ENCODE measurements at regions not wholly inside any gene's neighbourhood (a gene's known extent, or its start where the extent isn't known, plus 50 kb on each side); places are given as distances from the start of the nearest gene placed in this dataset.
A peak's percentile ranks its signal among the peaks of the same experiment; 100 is the strongest.

- H3K27ac ChIP-seq (ENCODE audit: insufficient read length, low read depth, low read length): no peak overlapping the region
- no peak overlapping the region for H3K9ac ChIP-seq (ENCODE audit: extremely low read depth, insufficient read length, low read length)
- no peak overlapping the region for H2AFZ ChIP-seq (ENCODE audit: low read length)
- H3K18ac ChIP-seq (ENCODE audit: insufficient read length, low read depth, low read length): no peak overlapping the region
- no peaks in the 10 kb centered on the region for H3K9me3 ChIP-seq (ENCODE audit: control insufficient read depth, low read depth, low read length)
- Mint-ChIP-seq H3K4me1 (peaks cover 9 to 12% of the 10 kb centered on the region in 2 experiments), H3K36me3 (ENCODE audit: insufficient read depth in 1 of 3, low read depth in 3 of 3) (peaks cover 6 to 12% (median 9%) of the 10 kb centered on the region in 3 experiments), H3K4me3 (no peak overlapping the region), H3K9me3 (peaks cover 16% of the 10 kb centered on the region in 2 experiments), H3K27me3 (ENCODE audit: low read depth) (peaks cover 2% of the 10 kb centered on the region), H3K27ac (peak overlapping the region in 1 of 3 experiments; percentile 55; a peak in 2 of 7 replicates)
- no peak for DNase-seq
- H3K27me3 ChIP-seq (ENCODE audit: insufficient read depth, low read length): no peaks in the 10 kb centered on the region
- no peak overlapping the region for H2BK20ac ChIP-seq (ENCODE audit: low read depth, low read length, poor library complexity, severe bottlenecking)
- no peak overlapping the region for H3K4ac ChIP-seq (ENCODE audit: low read depth, low read length)
- H3K4me1 ChIP-seq (ENCODE audit: insufficient read depth, low read length): no peaks in the 10 kb centered on the region
- H4K5ac ChIP-seq (ENCODE audit: insufficient read length, low read depth, low read length): no peak overlapping the region
- H3K79me1 ChIP-seq (ENCODE audit: insufficient read depth, low read depth, low read length, poor library complexity, severe bottlenecking): no peaks in the 10 kb centered on the region
- H4K20me1 ChIP-seq (ENCODE audit: control insufficient read depth, insufficient read depth, insufficient read length): no peaks in the 10 kb centered on the region
- H3K23me2 ChIP-seq (ENCODE audit: insufficient read length, low read depth, low read length, poor library complexity, severe bottlenecking): no peaks in the 10 kb centered on the region
- H2AK5ac ChIP-seq (ENCODE audit: insufficient read length, low read length): no peak overlapping the region
- no peak overlapping the region for H3K56ac ChIP-seq (ENCODE audit: insufficient read length, low read depth, low read length)
- no peaks in the 10 kb centered on the region for H3K79me2 ChIP-seq (ENCODE audit: insufficient read depth, low read length)
- H3K4me2 ChIP-seq (ENCODE audit: insufficient read depth, insufficient read length, low read length): no peak overlapping the region
- no peak overlapping the region for H2BK12ac ChIP-seq (ENCODE audit: insufficient read length, low read depth, low read length)
- no peak overlapping the region for H4K8ac ChIP-seq (replicated peaks; ENCODE audit: insufficient read length, low read depth, low read length)
- no peak overlapping the region for H3T11ph ChIP-seq (ENCODE audit: low read length)
- TF ChIP-seq CTCF (conservative IDR thresholded peaks at IDR 0.05): no peak
- H3K23ac ChIP-seq (ENCODE audit: insufficient read length, low read depth, low read length): no peak overlapping the region
- no peak overlapping the region for H4K91ac ChIP-seq (ENCODE audit: insufficient read length, low read depth, low read length)
- no peak overlapping the region; the same call in 1 of the 2 replicates for H3K14ac ChIP-seq (ENCODE audit: insufficient read depth, low read length)
- WGBS (ENCODE audit: extremely low coverage, insufficient read length, low lambda C conversion rate): no CpG with 5 or more reads among the region's 13 CpGs
- H2BK5ac ChIP-seq (ENCODE audit: insufficient read length, low read length): no peak overlapping the region
- H2BK15ac ChIP-seq (ENCODE audit: low read depth, low read length): no peak overlapping the region
- no peak overlapping the region for H2BK120ac ChIP-seq (ENCODE audit: low read depth, low read length, poor library complexity, severe bottlenecking)
Measured at GRCh38 chr18:10046178-10046807, 132.5 kb downstream of the VAPA start.

Data from H9 (cell line).